Esophagus squamous epithelium (tissue), 5 donors: ENCODE measurements at regions not wholly inside any gene's neighbourhood (a gene's known extent, or its start where the extent isn't known, plus 50 kb on each side); places are given as distances from the start of the nearest gene placed in this dataset.
A peak's percentile ranks its signal among the peaks of the same experiment; 100 is the strongest.

Experiments
- DNase-seq: peaks from one replicate; lab custom pipeline; 2025; lab: John Stamatoyannopoulos, UW
- H3K27ac ChIP-seq, 4 donors: fragments of 200-600 bp; sonication (generic); one replicate each; pipeline ENCODE4 v1.5.1; 2016 to 2019; ENCODE audit warnings: mild to moderate bottlenecking in 1 of 4
- H3K27me3 ChIP-seq, 4 donors: fragments of 200-600 bp; sonication (generic); 1 replicate in 3 of 4; 2 replicates in 1 of 4; pipeline versions ENCODE4 v1.5.1 to v1.6.0; 2017 to 2021; ENCODE audit warnings: antibody characterized with exemption in 1 of 4
- H3K36me3 ChIP-seq, 3 donors: fragments of 200-600 bp; sonication (generic); one replicate each; pipeline ENCODE4 v1.5.1; 2016 to 2019
- H3K4me1 ChIP-seq, 3 donors: fragments of 200-600 bp; sonication (generic); one replicate each; pipeline ENCODE4 v1.5.1; 2017 to 2019
- H3K4me3 ChIP-seq, 4 donors: fragments of 200-600 bp; sonication (generic); 1 replicate in 3 of 4; 2 replicates in 1 of 4; pipeline ENCODE4 v1.5.1; 2016 to 2019; ENCODE audit warnings: mild to moderate bottlenecking in 2 of 4, moderate library complexity in 1 of 4
- H3K9me3 ChIP-seq, 3 donors: fragments of 200-600 bp; sonication (generic); one replicate each; pipeline ENCODE4 v1.5.1; 2016 to 2019
- POLR2A ChIP-seq, 4 donors: fragments of 450-650 bp; IDR thresholded peaks; one replicate each; pipeline ENCODE4 v1.6.1; 2017; ENCODE audit warnings: antibody characterized with exemption in 4 of 4, mild to moderate bottlenecking in 4 of 4, moderate library complexity in 3 of 4
- WGBS, 2 donors: methylation state at CpG; one replicate each; pipeline ENCODE4 v1.1.5; 2018; 5-methylcytosine and 5-hydroxymethylcytosine counted together
- intact Hi-C: fragments of 100-400 bp; cut with DNase I; formaldehyde crosslinking; loops from one replicate; pipeline ENCODE4 v1.15.0; 2022
- TF ChIP-seq, protein P1 (sequence below), 6 experiments: fragments of 450-650 bp in 4 of 6; fragments of 200-600 bp in 2 of 6; sonication (generic) in 2 of 6; IDR thresholded peaks; one replicate each; pipeline ENCODE4 v1.5.1; 2016 to 2019; ENCODE audit warnings: antibody characterized with exemption in 6 of 6, mild to moderate bottlenecking in 4 of 6, moderate library complexity in 4 of 6
- donor health status: DM: yes; HTN: yes; CAD: no.

DNA sequence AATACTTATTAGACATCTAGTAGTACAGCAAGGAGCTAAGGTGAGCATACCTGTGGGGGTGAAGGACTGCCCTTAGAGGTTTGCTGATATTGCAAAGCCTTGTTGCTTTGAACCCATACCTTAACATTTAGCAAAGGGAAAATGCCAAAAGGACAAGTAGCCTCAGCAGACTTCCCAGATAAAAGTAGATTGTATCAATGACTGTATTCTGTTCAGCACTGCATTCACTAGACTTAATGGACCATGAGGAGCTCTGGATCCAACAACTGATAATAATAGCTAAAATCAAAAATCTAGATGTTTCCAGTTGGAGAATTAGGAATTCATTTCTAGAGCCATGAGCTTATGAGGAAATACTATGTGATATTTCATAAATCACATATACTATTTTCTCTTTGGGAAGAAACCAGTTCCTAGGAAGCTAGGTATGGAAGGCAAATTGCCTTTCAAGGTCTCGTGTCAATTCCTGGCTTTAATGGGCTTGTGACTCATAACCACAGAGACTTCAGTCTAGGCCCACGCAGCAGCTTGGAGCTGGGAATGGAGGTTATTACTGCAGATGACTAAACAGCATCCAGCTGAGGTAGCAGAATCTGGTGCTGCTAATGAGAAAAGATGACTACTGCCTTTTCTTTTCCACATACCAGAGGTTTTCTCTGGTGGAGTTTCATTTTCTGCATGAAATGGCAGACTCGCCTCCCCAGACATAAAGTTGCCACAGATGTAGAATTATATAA, 191.2 kb upstream of the NABP1 start:
- peak overlapping the region in 3 of 4 donors; percentile 61 to 73 (median 67) for H3K27ac ChIP-seq
- DNase-seq = no peak
- WGBS, 2 donors = 24 to 30% methylated on average over 3 of the region's 3 CpGs

DNA sequence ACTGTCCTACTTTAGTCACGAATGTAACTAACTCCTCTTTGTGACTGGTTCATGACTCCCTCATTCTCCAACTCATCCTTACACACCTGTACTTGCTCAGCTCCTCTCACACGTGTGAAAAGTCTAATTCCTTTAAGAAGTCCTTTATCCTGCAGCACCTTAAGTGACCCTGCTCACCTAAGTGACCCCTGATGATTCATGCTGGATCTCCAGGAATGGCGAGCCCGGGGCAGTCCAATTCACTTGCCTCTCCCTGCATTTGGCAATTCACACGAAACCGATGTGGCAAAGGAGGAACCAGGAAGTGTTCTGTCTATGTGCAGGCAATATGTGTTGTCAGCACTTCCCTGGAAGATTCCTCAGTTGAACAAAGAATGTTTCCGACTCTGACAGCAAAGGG, 189.8 kb upstream of the NABP1 start:
- Histone ChIP-seq H3K4me1 (peaks cover 0 to 28% (median 8%) of the 10 kb centered on the region in 3 donors), H3K4me3 (no peak overlapping the region), H3K9me3 (no peaks in the 10 kb centered on the region), H3K36me3 (no peaks in the 10 kb centered on the region), H3K27ac (peak overlapping the region; percentile 56 to 73 (median 64)), H3K27me3 (no peaks in the 10 kb centered on the region)
- no peak for DNase-seq
- WGBS, 2 donors = 30 to 46% methylated on average over 6 to 7 of the region's 7 CpGs
- intact Hi-C loops = no loop called here
- no peak for TF ChIP-seq POLR2A (IDR thresholded peaks at IDR 0.05)
- TF ChIP-seq, protein P1, sequence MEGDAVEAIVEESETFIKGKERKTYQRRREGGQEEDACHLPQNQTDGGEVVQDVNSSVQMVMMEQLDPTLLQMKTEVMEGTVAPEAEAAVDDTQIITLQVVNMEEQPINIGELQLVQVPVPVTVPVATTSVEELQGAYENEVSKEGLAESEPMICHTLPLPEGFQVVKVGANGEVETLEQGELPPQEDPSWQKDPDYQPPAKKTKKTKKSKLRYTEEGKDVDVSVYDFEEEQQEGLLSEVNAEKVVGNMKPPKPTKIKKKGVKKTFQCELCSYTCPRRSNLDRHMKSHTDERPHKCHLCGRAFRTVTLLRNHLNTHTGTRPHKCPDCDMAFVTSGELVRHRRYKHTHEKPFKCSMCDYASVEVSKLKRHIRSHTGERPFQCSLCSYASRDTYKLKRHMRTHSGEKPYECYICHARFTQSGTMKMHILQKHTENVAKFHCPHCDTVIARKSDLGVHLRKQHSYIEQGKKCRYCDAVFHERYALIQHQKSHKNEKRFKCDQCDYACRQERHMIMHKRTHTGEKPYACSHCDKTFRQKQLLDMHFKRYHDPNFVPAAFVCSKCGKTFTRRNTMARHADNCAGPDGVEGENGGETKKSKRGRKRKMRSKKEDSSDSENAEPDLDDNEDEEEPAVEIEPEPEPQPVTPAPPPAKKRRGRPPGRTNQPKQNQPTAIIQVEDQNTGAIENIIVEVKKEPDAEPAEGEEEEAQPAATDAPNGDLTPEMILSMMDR (IDR thresholded peaks at IDR 0.05) = no peak

More for the DNA sequence above, 191.2 kb upstream of the NABP1 start:
- no peaks in the 10 kb centered on the region for H3K36me3 ChIP-seq
- peaks cover 0 to 28% (median 8%) of the 10 kb centered on the region in 3 donors for H3K4me1 ChIP-seq
- TF ChIP-seq, protein P1 (IDR thresholded peaks at IDR 0.05) = no peak
- TF ChIP-seq POLR2A (IDR thresholded peaks at IDR 0.05) = no peak
- intact Hi-C loops = no loop called here
- H3K9me3 ChIP-seq = peaks cover 0 to 11% (median 2%) of the 10 kb centered on the region in 3 donors
- H3K27me3 ChIP-seq = no peaks in the 10 kb centered on the region
- H3K4me3 ChIP-seq = no peak overlapping the region

DNA sequence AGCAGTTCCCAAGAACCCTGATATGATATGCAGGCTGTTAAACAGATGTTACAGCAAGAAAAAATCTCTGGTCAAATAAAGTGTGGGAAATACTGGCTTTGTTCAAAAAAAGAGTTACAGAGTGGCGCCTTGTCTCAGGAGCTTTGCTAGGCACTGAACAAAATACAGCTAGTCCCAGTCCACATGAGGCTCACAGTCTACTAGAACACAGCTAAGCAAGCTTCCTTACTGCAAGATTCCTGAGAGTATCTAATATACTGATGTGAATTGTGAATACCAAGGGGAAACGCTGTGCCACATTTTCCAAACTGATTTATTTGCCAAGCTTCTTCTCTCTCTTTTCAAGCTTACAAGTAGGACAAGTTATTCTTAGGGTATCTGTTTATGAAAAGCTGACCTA, 188.8 kb upstream of the NABP1 start:
- intact Hi-C loops = no loop called here
- WGBS, 2 donors = 83 to 87% methylated on average over 2 of the region's 2 CpGs
- peaks cover 0 to 28% (median 8%) of the 10 kb centered on the region in 3 donors for H3K4me1 ChIP-seq
- peaks cover 0 to 4% (median 0%) of the 10 kb centered on the region in 3 donors for H3K9me3 ChIP-seq
- H3K36me3 ChIP-seq = no peaks in the 10 kb centered on the region
- no peak for DNase-seq
- no peaks in the 10 kb centered on the region for H3K27me3 ChIP-seq
- TF ChIP-seq POLR2A (IDR thresholded peaks at IDR 0.05) = no peak
- TF ChIP-seq, protein P1 (IDR thresholded peaks at IDR 0.05) = no peak
- no peak overlapping the region for H3K4me3 ChIP-seq
- H3K27ac ChIP-seq = no peak overlapping the region

DNA sequence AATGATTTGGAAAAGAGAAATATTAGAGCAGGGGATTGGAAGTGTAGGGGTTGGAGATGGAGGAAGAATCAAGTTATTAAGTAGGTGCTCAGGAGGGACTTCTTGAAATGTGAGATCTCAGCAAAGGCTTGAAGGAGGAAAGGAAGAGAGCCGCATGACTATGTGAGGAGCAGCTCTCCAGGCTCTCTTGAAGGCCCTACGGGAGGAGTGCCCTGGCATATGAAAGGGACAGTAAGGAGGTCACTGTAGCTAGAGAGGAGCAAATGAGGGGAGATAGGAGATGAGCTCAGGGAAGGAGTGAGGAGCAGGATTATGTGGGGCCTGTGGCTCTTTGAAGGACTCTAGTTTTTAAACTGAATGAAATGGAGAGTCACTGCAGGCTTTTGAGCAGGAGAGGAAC, 181.1 kb upstream of the NABP1 start:
- Histone ChIP-seq H3K4me3 (no peak overlapping the region), H3K9me3 (peaks cover 0 to 4% (median 0%) of the 10 kb centered on the region in 3 donors), H3K27me3 (no peaks in the 10 kb centered on the region), H3K27ac (no peak overlapping the region), H3K36me3 (no peaks in the 10 kb centered on the region), H3K4me1 (peaks cover 0 to 19% (median 17%) of the 10 kb centered on the region in 3 donors)
- TF ChIP-seq, protein P1 (IDR thresholded peaks at IDR 0.05) = no peak
- no peak for TF ChIP-seq POLR2A (IDR thresholded peaks at IDR 0.05)
- WGBS, 2 donors = 92 to 94% methylated on average over 2 of the region's 2 CpGs
- DNase-seq = no peak
- intact Hi-C loops = no loop called here

DNA sequence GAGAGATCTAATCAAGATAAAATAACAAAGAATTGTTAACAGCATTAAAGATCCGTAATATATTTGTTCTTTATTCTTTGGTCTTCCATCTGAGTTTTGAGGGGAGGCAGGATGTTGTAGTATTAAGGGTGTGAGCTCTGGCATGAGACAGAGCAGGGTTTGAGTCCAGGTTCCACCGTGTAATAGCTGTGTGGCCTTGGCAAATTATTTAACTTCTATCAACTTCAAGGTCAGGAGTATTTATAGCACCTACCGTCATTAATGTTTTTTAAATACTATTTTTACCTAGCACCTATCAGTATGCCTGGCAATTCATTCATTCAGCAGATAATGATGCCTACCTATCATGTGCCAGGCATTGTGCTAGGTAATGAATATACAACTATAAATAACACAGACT, 180.1 kb upstream of the NABP1 start:
- Histone ChIP-seq H3K4me1 (peaks cover 0 to 19% (median 17%) of the 10 kb centered on the region in 3 donors), H3K27ac (no peak overlapping the region), H3K4me3 (no peak overlapping the region), H3K9me3 (peaks cover 0 to 4% (median 0%) of the 10 kb centered on the region in 3 donors), H3K36me3 (no peaks in the 10 kb centered on the region), H3K27me3 (no peaks in the 10 kb centered on the region)
- no peak for DNase-seq
- 57 to 66% methylated on average over 3 of the region's 3 CpGs for WGBS, 2 donors
- no peak for TF ChIP-seq POLR2A (IDR thresholded peaks at IDR 0.05)
- TF ChIP-seq, protein P1 (IDR thresholded peaks at IDR 0.05) = no peak
- intact Hi-C loops = no loop called here
